Mucosa of descending colon (tissue), 3 donors: ENCODE measurements at regions not wholly inside any gene's neighbourhood (a gene's known extent, or its start where the extent isn't known, plus 50 kb on each side); places are given as distances from the start of the nearest gene placed in this dataset.
A peak's percentile ranks its signal among the peaks of the same experiment; 100 is the strongest.

Source experiments
- ATAC-seq: fragments of 200-7000 bp; cut with Tn5 transposase; one replicate; pipeline ENCODE4 v1.9.1; 2020; ENCODE audit warnings: mild to moderate bottlenecking, moderate library complexity
- DNase-seq, 3 donors: peaks; one replicate each; pipeline ENCODE4 v3.0.0-alpha.2; 2020
- H3K36me3 ChIP-seq: fragments of 200-600 bp; one replicate; pipeline ENCODE4 v1.8.0; 2021; ENCODE audit warnings: low read depth, mild to moderate bottlenecking
- H3K4me1 ChIP-seq: fragments of 200-600 bp; one replicate; pipeline ENCODE4 v1.8.0; 2021; ENCODE audit warnings: low read depth, mild to moderate bottlenecking
- H3K4me3 ChIP-seq: fragments of 200-600 bp; one replicate; pipeline ENCODE4 v1.8.0; 2021; ENCODE audit warnings: mild to moderate bottlenecking
- H3K9me3 ChIP-seq: fragments of 200-600 bp; one replicate; pipeline ENCODE4 v1.8.0; 2021; ENCODE audit warnings: mild to moderate bottlenecking
- CTCF ChIP-seq: fragments of 200-600 bp; IDR thresholded peaks from one replicate; pipeline ENCODE4 v1.8.0; 2022; ENCODE audit warnings: antibody characterized with exemption, mild to moderate bottlenecking
- intact Hi-C, 2 donors: fragments of 100-400 bp; cut with DNase I in 1 of 2; cut with micrococcal nuclease in 1 of 2; formaldehyde crosslinking; loops; one replicate each; pipeline versions ENCODE4 v1.11.0 to v1.11.1; 2022; cut with DNase I, micrococcal nuclease
- donor health status: DM: no; HTN: no; CAD: no; lungs with moderate emphysema.
- donor health status: DM: no; HTN: no; CAD: no.
- donor health status: DM: no; HTN: yes; CAD: no.

- Histone ChIP-seq H3K9me3 (no peaks in the 10 kb centered on the region), H3K36me3 (no peaks in the 10 kb centered on the region), H3K4me1 (no peaks in the 10 kb centered on the region), H3K4me3 (no peak overlapping the region)
- intact Hi-C loops = no loop called here
- ATAC-seq (no peak), DNase-seq (no peak)
- no peak for TF ChIP-seq CTCF
Observed at GRCh38 chr10:78687626-78688025, 381.1 kb upstream of the ZMIZ1 start.

- Histone ChIP-seq H3K4me3 (no peak overlapping the region), H3K9me3 (no peaks in the 10 kb centered on the region), H3K4me1 (no peaks in the 10 kb centered on the region), H3K36me3 (no peaks in the 10 kb centered on the region)
- ATAC-seq (no peak), DNase-seq (no peak)
- TF ChIP-seq CTCF = no peak
- intact Hi-C loops = no loop called here
Observed at GRCh38 chr10:78688230-78688900, 380.4 kb upstream of the ZMIZ1 start.

GRCh38 chr10:78688901-78689583 lies 379.7 kb upstream of the ZMIZ1 start:
- Histone ChIP-seq H3K4me3 (no peak overlapping the region), H3K4me1 (no peaks in the 10 kb centered on the region), H3K36me3 (no peaks in the 10 kb centered on the region), H3K9me3 (no peaks in the 10 kb centered on the region)
- ATAC-seq = peak; percentile 31
- DNase-seq = no peak
- intact Hi-C loops = no loop called here
- TF ChIP-seq CTCF = no peak

- no peak for TF ChIP-seq CTCF
- intact Hi-C loops = no loop called here
- no peak for DNase-seq
- H3K36me3 ChIP-seq = no peaks in the 10 kb centered on the region
- ATAC-seq = no peak
- no peaks in the 10 kb centered on the region for H3K9me3 ChIP-seq
- no peaks in the 10 kb centered on the region for H3K4me1 ChIP-seq
- no peak overlapping the region for H3K4me3 ChIP-seq
Observed at GRCh38 chr10:78689584-78689935, 379.2 kb upstream of the ZMIZ1 start.

- no peak for ATAC-seq
- intact Hi-C loops = no loop called here
- Histone ChIP-seq H3K36me3 (no peaks in the 10 kb centered on the region), H3K9me3 (no peaks in the 10 kb centered on the region), H3K4me3 (no peak overlapping the region), H3K4me1 (no peaks in the 10 kb centered on the region)
- no peak for TF ChIP-seq CTCF
- no peak for DNase-seq
Observed at GRCh38 chr10:78690354-78691111, 378.2 kb upstream of the ZMIZ1 start.
